T-helper 22 cell (primary cell): ENCODE measurements at regions not wholly inside any gene's neighbourhood (a gene's known extent, or its start where the extent isn't known, plus 50 kb on each side); places are given as distances from the start of the nearest gene placed in this dataset.
"Not testable (repeated sequence)": the region's sequence is repeated elsewhere in the genome, so short reads cannot be mapped to it uniquely, and the experiment has no call there.

Experiments
- DNase-seq: peaks from one replicate; pipeline ENCODE4 v3.0.0-alpha.2; 2020; ENCODE audit warnings: low read depth

GRCh38 chr11:129699711-129700304, 115.8 kb upstream of the TMEM45B start:
- no peak for DNase-seq

GRCh38 chr11:129700701-129701100, 114.9 kb upstream of the TMEM45B start:
- no peak for DNase-seq

- DNase-seq: no peak
Measured at GRCh38 chr11:129701706-129702105, 113.9 kb upstream of the TMEM45B start.

- no peak for DNase-seq
Measured at GRCh38 chr11:129702410-129703398, 112.9 kb upstream of the TMEM45B start.

- DNase-seq: no peak
Measured at GRCh38 chr11:129703846-129704245, 111.8 kb upstream of the TMEM45B start.

- no peak for DNase-seq
Measured at GRCh38 chr11:129704831-129705230, 110.8 kb upstream of the TMEM45B start.

- DNase-seq: no peak
Measured at GRCh38 chr11:129705341-129705740, 110.3 kb upstream of the TMEM45B start.

- DNase-seq: no peak
Measured at GRCh38 chr11:129705933-129706332, 109.7 kb upstream of the TMEM45B start.

GRCh38 chr11:129709801-129710398, 105.7 kb upstream of the TMEM45B start:
- DNase-seq: no peak

GRCh38 chr11:129710423-129710822, 105.2 kb upstream of the TMEM45B start:
- no peak for DNase-seq

GRCh38 chr11:129711760-129712159, 103.9 kb upstream of the TMEM45B start:
- no peak for DNase-seq

GRCh38 chr11:129712486-129713240, 103.0 kb upstream of the TMEM45B start:
- DNase-seq: not testable (repeated sequence)

- no peak for DNase-seq
Measured at GRCh38 chr11:129719037-129719436, 96.6 kb upstream of the TMEM45B start.

GRCh38 chr11:129720156-129720555, 95.5 kb upstream of the TMEM45B start:
- DNase-seq: no peak

- DNase-seq: no peak
Measured at GRCh38 chr11:129720994-129721393, 94.7 kb upstream of the TMEM45B start.

GRCh38 chr11:129721685-129722084, 94.0 kb upstream of the TMEM45B start:
- no peak for DNase-seq

- DNase-seq: no peak
Measured at GRCh38 chr11:129722529-129722928, 93.1 kb upstream of the TMEM45B start.

- no peak for DNase-seq
Measured at GRCh38 chr11:129723146-129723760, 92.4 kb upstream of the TMEM45B start.

GRCh38 chr11:129723761-129724162, 91.9 kb upstream of the TMEM45B start:
- no peak for DNase-seq

GRCh38 chr11:129724866-129725265, 90.8 kb upstream of the TMEM45B start:
- no peak for DNase-seq

GRCh38 chr11:129726179-129726578, 89.5 kb upstream of the TMEM45B start:
- no peak for DNase-seq

- DNase-seq: no peak
Measured at GRCh38 chr11:129728581-129728980, 87.1 kb upstream of the TMEM45B start.
